Mucosa of rectum (tissue), 2 donors: ENCODE measurements at regions not wholly inside any gene's neighbourhood (a gene's known extent, or its start where the extent isn't known, plus 50 kb on each side); places are given as distances from the start of the nearest gene placed in this dataset.

Experiments
- H3K27ac ChIP-seq, 2 donors: one replicate each; pipeline ENCODE4 v1.7.0; 2013; ENCODE audit warnings: inconsistent platforms in 2 of 2, low read depth in 2 of 2, low read length in 2 of 2
- H3K27me3 ChIP-seq, 2 donors: one replicate each; pipeline ENCODE4 v1.7.0; 2013; ENCODE audit warnings: low read length in 2 of 2; ENCODE audit not compliant: control insufficient read depth in 2 of 2, insufficient read depth in 2 of 2
- H3K36me3 ChIP-seq, 2 donors: one replicate each; pipeline ENCODE4 v1.7.0; 2013; ENCODE audit warnings: low read length in 2 of 2; ENCODE audit not compliant: control insufficient read depth in 2 of 2, insufficient read depth in 2 of 2
- H3K4me1 ChIP-seq, 2 donors: one replicate each; pipeline ENCODE4 v1.7.0; 2013; ENCODE audit warnings: low read length in 2 of 2, mild to moderate bottlenecking in 1 of 2; ENCODE audit not compliant: control insufficient read depth in 2 of 2, insufficient read depth in 2 of 2
- H3K4me3 ChIP-seq, 2 donors: one replicate each; pipeline ENCODE4 v1.7.0; 2013; ENCODE audit warnings: low read length in 2 of 2
- H3K9ac ChIP-seq, 2 donors: one replicate each; pipeline ENCODE4 v1.7.0; 2013; ENCODE audit warnings: low read length in 2 of 2, low read depth in 1 of 2, mild to moderate bottlenecking in 1 of 2
- H3K9me3 ChIP-seq, 2 donors: one replicate each; pipeline ENCODE4 v1.7.0; 2013; ENCODE audit warnings: low read length in 2 of 2; ENCODE audit not compliant: control insufficient read depth in 2 of 2
- donor health status: healthy.
- donor health status: Normal muscosa, but diverticular disease.

DNA sequence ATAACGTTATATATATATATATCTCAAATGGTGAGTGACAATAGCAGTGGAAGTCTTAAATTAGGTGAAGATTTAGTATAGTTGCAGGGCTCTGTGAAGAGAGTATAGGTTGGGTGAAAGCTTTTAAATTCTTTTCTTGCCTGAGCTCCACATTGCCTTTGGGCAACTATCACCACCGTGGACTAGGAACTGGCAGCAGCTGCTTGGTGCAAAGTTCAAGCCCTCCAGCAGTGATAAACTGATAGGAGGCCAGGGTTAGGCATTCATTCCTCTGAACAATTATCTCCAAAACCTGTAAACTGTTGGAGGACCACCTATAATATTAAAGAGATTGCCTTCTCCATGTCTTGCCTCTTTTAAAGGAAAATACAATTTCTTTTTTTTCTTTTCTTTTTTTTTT lies 91.2 kb upstream of the ATXN7L3B start:
- H3K9me3 ChIP-seq, result no peaks in the 10 kb centered on the region
- H3K9ac ChIP-seq, result no peak overlapping the region
- H3K27me3 ChIP-seq, result no peaks in the 10 kb centered on the region
- no peaks in the 10 kb centered on the region for H3K4me1 ChIP-seq
- H3K27ac ChIP-seq, result no peak overlapping the region
- H3K36me3 ChIP-seq, result no peaks in the 10 kb centered on the region
- no peak overlapping the region for H3K4me3 ChIP-seq

GRCh38 chr12:74449872-74450271 lies 87.8 kb upstream of the ATXN7L3B start:
- Histone ChIP-seq H3K36me3 (no peaks in the 10 kb centered on the region), H3K27ac (no peak overlapping the region)

DNA sequence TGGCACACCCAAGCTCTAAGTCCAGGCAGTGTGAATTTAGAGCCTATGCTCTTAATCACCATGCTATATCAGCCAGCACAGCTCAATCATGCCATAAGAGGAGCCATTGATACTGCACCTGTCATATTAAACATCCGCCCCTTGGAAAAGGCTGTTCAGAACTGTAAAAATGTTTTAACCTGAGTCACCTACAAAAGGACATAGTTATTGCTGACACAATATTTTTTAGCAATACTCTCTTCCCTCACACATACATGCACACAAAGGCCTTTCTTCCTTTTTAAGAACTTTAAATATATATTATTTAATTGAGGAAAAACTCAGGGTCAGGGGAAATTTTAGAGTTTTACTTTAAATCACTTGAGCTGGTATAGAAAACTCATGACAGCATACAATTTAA lies 83.5 kb upstream of the ATXN7L3B start:
- no peak overlapping the region for H3K9ac ChIP-seq
- H3K27me3 ChIP-seq, result no peaks in the 10 kb centered on the region
- no peaks in the 10 kb centered on the region for H3K4me1 ChIP-seq
- H3K4me3 ChIP-seq, result no peak overlapping the region
- H3K27ac ChIP-seq, result no peak overlapping the region
- H3K36me3 ChIP-seq, result no peaks in the 10 kb centered on the region
- no peaks in the 10 kb centered on the region for H3K9me3 ChIP-seq

More at GRCh38 chr12:74449872-74450271, 87.8 kb upstream of the ATXN7L3B start:
- H3K9me3 ChIP-seq, result no peaks in the 10 kb centered on the region
- no peaks in the 10 kb centered on the region for H3K27me3 ChIP-seq
- H3K4me1 ChIP-seq, result no peaks in the 10 kb centered on the region
- no peak overlapping the region for H3K9ac ChIP-seq
- H3K4me3 ChIP-seq, result no peak overlapping the region

GRCh38 chr12:74455429-74455828 lies 82.2 kb upstream of the ATXN7L3B start:
- no peak overlapping the region for H3K9ac ChIP-seq
- H3K4me1 ChIP-seq, result no peaks in the 10 kb centered on the region
- no peaks in the 10 kb centered on the region for H3K36me3 ChIP-seq
- H3K4me3 ChIP-seq, result no peak overlapping the region
- H3K27ac ChIP-seq, result no peak overlapping the region
- H3K9me3 ChIP-seq, result no peaks in the 10 kb centered on the region
- no peaks in the 10 kb centered on the region for H3K27me3 ChIP-seq

DNA sequence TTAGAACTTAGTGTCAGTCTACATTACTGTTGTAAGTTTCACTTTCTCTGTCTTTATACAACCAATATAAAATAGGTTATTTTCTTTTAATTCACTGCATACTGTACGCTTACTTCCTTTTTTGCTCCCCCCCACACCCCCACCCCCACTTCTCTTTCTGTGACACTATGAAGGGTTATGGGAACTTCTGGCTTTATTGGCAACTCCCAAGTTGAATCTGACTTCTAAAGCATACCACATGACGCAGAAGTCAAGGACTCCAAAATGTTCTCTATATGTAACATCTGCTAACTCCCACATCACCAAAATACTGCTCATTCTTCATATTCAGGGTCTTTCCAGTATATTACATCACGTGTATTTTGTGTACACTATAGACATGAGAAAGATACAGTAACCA lies 81.2 kb upstream of the ATXN7L3B start:
- Histone ChIP-seq H3K27ac (no peak overlapping the region), H3K36me3 (no peaks in the 10 kb centered on the region), H3K9me3 (no peaks in the 10 kb centered on the region), H3K4me3 (no peak overlapping the region), H3K9ac (no peak overlapping the region), H3K27me3 (no peaks in the 10 kb centered on the region), H3K4me1 (no peaks in the 10 kb centered on the region)

DNA sequence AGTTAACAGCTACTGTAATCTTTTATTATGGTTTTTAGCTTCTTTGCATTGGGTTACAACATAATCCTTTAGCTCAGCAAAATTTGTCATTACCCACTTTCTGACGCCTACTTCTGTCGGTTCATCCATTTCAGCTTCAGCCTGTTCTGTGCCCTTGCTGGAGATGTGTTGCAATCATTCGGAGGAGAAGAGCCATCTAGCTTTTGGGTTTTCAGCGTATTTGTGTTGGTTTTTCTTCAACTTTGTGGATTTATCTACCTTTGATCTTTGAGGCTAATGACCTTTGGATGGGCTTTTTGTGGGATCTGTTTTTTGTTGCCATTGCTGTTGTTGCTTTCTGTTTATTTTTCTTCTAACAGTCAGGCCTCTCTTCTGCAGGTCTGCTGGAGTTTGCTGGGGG lies 69.2 kb upstream of the ATXN7L3B start:
- H3K4me3 ChIP-seq, result no peak overlapping the region
- H3K4me1 ChIP-seq, result no peaks in the 10 kb centered on the region
- no peak overlapping the region for H3K9ac ChIP-seq
- H3K27ac ChIP-seq, result no peak overlapping the region
- H3K27me3 ChIP-seq, result no peaks in the 10 kb centered on the region
- no peaks in the 10 kb centered on the region for H3K9me3 ChIP-seq
- no peaks in the 10 kb centered on the region for H3K36me3 ChIP-seq

DNA sequence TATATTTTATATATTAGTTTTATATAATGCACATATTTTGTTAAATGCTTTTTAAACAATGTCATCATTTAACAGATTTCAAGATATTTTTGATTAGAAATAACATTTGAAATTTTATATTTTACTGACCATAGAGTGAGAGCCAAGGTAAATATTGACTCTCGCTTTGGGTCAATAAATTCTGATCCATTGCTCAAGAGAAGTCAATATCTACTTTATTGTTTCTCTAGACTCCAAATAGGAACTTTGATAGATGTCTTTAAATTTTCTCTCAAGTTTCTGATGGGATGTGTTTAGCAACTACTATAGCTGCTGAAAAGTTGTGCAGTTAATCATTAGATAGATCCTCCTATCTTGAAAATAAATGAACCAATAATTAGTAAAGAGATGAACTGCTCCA lies 61.4 kb upstream of the ATXN7L3B start:
- no peak overlapping the region for H3K27ac ChIP-seq
- H3K4me3 ChIP-seq, result no peak overlapping the region
- H3K9ac ChIP-seq, result no peak overlapping the region
- no peaks in the 10 kb centered on the region for H3K27me3 ChIP-seq
- no peaks in the 10 kb centered on the region for H3K36me3 ChIP-seq
- no peaks in the 10 kb centered on the region for H3K9me3 ChIP-seq
- no peaks in the 10 kb centered on the region for H3K4me1 ChIP-seq

GRCh38 chr12:74481078-74481477 lies 56.6 kb upstream of the ATXN7L3B start:
- Histone ChIP-seq H3K9me3 (no peaks in the 10 kb centered on the region), H3K36me3 (no peaks in the 10 kb centered on the region), H3K27me3 (no peaks in the 10 kb centered on the region), H3K9ac (no peak overlapping the region), H3K4me3 (no peak overlapping the region), H3K27ac (no peak overlapping the region), H3K4me1 (no peaks in the 10 kb centered on the region)

DNA sequence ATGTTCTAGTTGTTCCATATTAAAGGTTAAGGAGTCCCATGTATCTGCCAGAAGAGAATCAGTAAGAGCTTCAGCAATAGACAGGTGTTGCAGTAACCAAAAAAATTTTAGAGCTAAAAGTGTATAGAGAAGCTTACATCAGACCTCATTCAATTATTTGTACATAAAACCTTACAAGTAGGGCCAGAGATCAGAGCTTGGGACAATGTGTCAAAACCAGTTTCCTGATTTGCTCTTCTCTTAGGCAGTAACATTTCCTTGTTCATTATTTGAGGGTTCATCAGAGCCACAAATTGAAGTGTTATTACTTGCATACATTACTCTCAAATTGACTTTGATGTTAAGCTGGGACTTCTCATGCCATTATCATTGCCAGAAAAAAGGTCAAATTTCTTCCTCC lies 55.5 kb upstream of the ATXN7L3B start:
- H3K4me1 ChIP-seq, result no peaks in the 10 kb centered on the region
- no peaks in the 10 kb centered on the region for H3K27me3 ChIP-seq
- H3K4me3 ChIP-seq, result no peak overlapping the region
- no peaks in the 10 kb centered on the region for H3K36me3 ChIP-seq
- no peak overlapping the region for H3K9ac ChIP-seq
- no peaks in the 10 kb centered on the region for H3K9me3 ChIP-seq
- H3K27ac ChIP-seq, result no peak overlapping the region

- H3K9ac ChIP-seq, result no peak overlapping the region
- no peaks in the 10 kb centered on the region for H3K9me3 ChIP-seq
- no peaks in the 10 kb centered on the region for H3K36me3 ChIP-seq
- no peak overlapping the region for H3K27ac ChIP-seq
- no peaks in the 10 kb centered on the region for H3K4me1 ChIP-seq
- H3K4me3 ChIP-seq, result no peak overlapping the region
- no peaks in the 10 kb centered on the region for H3K27me3 ChIP-seq
These were observed 54.6 kb upstream of the ATXN7L3B start for GRCh38 chr12:74483057-74483456.
